ENCODE measurements at regions not wholly inside any gene's neighbourhood (a gene's known extent, or its start where the extent isn't known, plus 50 kb on each side); places are given as distances from the start of the nearest gene placed in this dataset.

- TF ChIP-seq POLR2A (IDR thresholded peaks at IDR 0.05), result no peak
- TF ChIP-seq, protein P1, sequence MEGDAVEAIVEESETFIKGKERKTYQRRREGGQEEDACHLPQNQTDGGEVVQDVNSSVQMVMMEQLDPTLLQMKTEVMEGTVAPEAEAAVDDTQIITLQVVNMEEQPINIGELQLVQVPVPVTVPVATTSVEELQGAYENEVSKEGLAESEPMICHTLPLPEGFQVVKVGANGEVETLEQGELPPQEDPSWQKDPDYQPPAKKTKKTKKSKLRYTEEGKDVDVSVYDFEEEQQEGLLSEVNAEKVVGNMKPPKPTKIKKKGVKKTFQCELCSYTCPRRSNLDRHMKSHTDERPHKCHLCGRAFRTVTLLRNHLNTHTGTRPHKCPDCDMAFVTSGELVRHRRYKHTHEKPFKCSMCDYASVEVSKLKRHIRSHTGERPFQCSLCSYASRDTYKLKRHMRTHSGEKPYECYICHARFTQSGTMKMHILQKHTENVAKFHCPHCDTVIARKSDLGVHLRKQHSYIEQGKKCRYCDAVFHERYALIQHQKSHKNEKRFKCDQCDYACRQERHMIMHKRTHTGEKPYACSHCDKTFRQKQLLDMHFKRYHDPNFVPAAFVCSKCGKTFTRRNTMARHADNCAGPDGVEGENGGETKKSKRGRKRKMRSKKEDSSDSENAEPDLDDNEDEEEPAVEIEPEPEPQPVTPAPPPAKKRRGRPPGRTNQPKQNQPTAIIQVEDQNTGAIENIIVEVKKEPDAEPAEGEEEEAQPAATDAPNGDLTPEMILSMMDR (IDR thresholded peaks at IDR 0.05), result no peak
- WGBS, 4 donors, result 72 to 80% (median 79%) methylated on average over 13 to 16 of the region's 16 CpGs
- Histone ChIP-seq H3K36me3 (replicated peaks in 1 of 2) (no peaks in the 10 kb centered on the region), H3K27me3 (no peaks in the 10 kb centered on the region), H3K27ac (no peak overlapping the region), H3K4me1 (replicated peaks in 1 of 2) (no peaks in the 10 kb centered on the region), H3K9me3 (replicated peaks in 1 of 3) (no peaks in the 10 kb centered on the region), H3K4me3 (no peak overlapping the region)
- intact Hi-C loops (cut with DNase I), result no loop called here
- DNase-seq, result peak in 1 of 7 donors; percentile 11
Observed at GRCh38 chr20:57849521-57850215, 139.9 kb upstream of the PMEPA1 start.

DNA sequence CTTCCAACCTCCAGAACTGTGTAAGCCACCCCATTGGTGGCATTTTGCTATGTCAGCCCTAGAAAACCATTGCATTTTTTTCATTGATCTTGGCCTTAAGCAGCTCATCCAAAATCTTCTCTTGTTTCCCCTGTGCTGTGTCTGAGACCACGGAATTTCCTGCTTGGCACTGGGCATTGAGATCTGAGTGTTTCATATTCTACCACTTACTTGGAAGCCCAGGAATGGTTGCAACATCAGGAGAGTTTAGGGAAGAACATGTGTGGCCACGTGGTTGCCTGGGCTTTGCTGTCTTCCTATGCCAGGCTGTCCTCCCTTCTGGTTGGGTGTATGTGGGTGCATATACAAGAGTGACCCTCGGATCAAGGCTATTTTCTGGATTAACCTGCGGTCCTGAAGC is 139.3 kb upstream of the PMEPA1 start:
- TF ChIP-seq, protein P1 (IDR thresholded peaks at IDR 0.05), result no peak
- TF ChIP-seq POLR2A (IDR thresholded peaks at IDR 0.05), result no peak
- Histone ChIP-seq H3K4me1 (replicated peaks in 1 of 2) (no peaks in the 10 kb centered on the region), H3K27me3 (no peaks in the 10 kb centered on the region), H3K36me3 (replicated peaks in 1 of 2) (no peaks in the 10 kb centered on the region), H3K27ac (no peak overlapping the region), H3K4me3 (no peak overlapping the region), H3K9me3 (replicated peaks in 1 of 3) (no peaks in the 10 kb centered on the region)
- intact Hi-C loops (cut with DNase I), result no loop called here
- peak in 1 of 7 donors; percentile 18 for DNase-seq
- 69 to 79% (median 73%) methylated on average over 4 of the region's 4 CpGs for WGBS, 4 donors

- H3K27ac ChIP-seq, result no peak overlapping the region
- TF ChIP-seq POLR2A (IDR thresholded peaks at IDR 0.05), result no peak
- TF ChIP-seq, protein P1 (IDR thresholded peaks at IDR 0.05), result no peak
- H3K36me3 ChIP-seq (replicated peaks in 1 of 2), result no peaks in the 10 kb centered on the region
- no peak for DNase-seq
- intact Hi-C loops (cut with DNase I), result no loop called here
- H3K4me1 ChIP-seq (replicated peaks in 1 of 2), result no peaks in the 10 kb centered on the region
- no peaks in the 10 kb centered on the region for H3K9me3 ChIP-seq (replicated peaks in 1 of 3)
- H3K27me3 ChIP-seq, result no peaks in the 10 kb centered on the region
- no peak overlapping the region for H3K4me3 ChIP-seq
Observed at GRCh38 chr20:57848282-57848681, 138.5 kb upstream of the PMEPA1 start.

DNA sequence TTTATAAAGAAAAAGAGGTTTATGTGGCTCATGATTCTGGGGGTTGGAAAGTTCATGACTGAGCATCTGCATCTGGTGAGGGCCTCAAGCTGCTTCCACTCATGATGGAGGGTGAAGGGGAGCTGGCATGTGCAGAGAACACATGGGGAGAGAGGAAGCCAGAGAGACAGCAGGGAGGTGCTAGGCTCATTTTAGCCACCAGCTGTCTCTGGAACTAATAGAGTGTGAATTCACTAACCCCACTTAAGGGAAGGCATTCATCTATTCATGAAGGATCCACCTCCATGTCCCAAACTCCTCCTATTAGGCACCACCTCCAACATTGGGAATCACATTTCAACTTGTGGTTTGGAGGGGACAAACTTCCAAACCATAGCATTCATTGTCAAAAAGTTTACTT is 137.3 kb upstream of the PMEPA1 start:
- no peaks in the 10 kb centered on the region for H3K4me1 ChIP-seq (replicated peaks in 1 of 2)
- H3K4me3 ChIP-seq, result no peak overlapping the region

More for the DNA sequence above, 137.3 kb upstream of the PMEPA1 start:
- no peak overlapping the region for H3K27ac ChIP-seq
- H3K27me3 ChIP-seq, result no peaks in the 10 kb centered on the region
- H3K36me3 ChIP-seq (replicated peaks in 1 of 2), result no peaks in the 10 kb centered on the region
- intact Hi-C loops (cut with DNase I), result no loop called here
- TF ChIP-seq POLR2A (IDR thresholded peaks at IDR 0.05), result no peak
- TF ChIP-seq, protein P1 (IDR thresholded peaks at IDR 0.05), result no peak
- no peak for DNase-seq
- H3K9me3 ChIP-seq (replicated peaks in 1 of 3), result no peaks in the 10 kb centered on the region
